ENCODE measurements at regions not wholly inside any gene's neighbourhood (a gene's known extent, or its start where the extent isn't known, plus 50 kb on each side); places are given as distances from the start of the nearest gene placed in this dataset.
"Not testable (repeated sequence)": the region's sequence is repeated elsewhere in the genome, so short reads cannot be mapped to it uniquely, and the experiment has no call there.

DNA sequence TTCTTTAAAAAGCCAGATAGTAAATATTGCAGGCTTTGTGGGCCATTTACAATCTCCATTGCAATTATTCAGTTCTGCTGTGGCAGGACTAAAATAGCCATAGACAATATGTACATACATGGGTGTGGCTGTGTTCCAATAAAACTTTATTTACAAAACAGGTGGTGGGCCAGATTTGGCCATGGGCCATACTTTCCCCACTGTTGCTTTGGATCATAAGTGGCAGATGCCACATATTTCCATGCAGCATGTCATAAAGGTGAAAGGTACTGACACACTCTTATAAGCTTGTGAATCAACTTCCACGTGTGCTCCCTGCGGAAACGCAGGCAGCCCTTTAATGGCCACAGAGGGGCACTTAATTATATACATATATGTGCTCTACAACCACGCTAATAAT is 244.4 kb upstream of the FOXN3 start:
- no peak overlapping the region for H3K4me3 ChIP-seq (ENCODE audit: control insufficient read depth, low read depth, low read length)
- no peak for DNase-seq (ENCODE audit: low read depth)
- TF ChIP-seq, protein P1, sequence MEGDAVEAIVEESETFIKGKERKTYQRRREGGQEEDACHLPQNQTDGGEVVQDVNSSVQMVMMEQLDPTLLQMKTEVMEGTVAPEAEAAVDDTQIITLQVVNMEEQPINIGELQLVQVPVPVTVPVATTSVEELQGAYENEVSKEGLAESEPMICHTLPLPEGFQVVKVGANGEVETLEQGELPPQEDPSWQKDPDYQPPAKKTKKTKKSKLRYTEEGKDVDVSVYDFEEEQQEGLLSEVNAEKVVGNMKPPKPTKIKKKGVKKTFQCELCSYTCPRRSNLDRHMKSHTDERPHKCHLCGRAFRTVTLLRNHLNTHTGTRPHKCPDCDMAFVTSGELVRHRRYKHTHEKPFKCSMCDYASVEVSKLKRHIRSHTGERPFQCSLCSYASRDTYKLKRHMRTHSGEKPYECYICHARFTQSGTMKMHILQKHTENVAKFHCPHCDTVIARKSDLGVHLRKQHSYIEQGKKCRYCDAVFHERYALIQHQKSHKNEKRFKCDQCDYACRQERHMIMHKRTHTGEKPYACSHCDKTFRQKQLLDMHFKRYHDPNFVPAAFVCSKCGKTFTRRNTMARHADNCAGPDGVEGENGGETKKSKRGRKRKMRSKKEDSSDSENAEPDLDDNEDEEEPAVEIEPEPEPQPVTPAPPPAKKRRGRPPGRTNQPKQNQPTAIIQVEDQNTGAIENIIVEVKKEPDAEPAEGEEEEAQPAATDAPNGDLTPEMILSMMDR (conservative IDR thresholded peaks at IDR 0.05; ENCODE audit: control insufficient read depth, insufficient read depth, low read depth, low read length) = no peak

DNA sequence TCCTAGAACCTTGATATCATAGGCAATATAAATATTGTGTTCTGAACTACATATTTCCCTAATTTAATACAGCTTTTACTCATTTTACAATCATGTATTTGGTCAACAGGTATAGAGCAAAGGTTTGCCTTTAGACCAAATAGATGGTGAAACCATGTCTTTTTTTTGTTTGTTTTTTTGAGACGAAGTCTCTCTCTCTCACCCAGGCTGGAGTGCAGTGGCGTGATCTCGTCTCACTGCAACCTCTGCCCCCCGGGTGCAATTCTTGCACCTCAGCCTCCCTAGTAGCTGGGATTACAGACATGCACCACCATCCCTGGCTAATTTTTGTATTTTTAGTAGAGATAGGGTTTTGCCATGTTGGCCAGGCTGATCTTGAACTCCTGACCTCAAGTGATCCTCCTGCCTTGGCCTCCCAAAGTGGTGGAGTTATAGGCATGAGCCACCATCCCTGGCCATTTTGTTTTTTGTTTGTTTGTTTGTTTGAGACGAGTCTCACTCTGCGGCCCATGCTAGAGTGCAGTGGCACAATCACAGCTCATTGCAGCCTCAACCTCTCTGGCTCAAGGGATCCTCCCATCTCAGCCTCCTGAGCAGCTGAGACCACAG is 243.7 kb upstream of the FOXN3 start:
- H3K4me3 ChIP-seq (ENCODE audit: control insufficient read depth, low read depth, low read length); DNase-seq (ENCODE audit: low read depth): not testable (repeated sequence)

DNA sequence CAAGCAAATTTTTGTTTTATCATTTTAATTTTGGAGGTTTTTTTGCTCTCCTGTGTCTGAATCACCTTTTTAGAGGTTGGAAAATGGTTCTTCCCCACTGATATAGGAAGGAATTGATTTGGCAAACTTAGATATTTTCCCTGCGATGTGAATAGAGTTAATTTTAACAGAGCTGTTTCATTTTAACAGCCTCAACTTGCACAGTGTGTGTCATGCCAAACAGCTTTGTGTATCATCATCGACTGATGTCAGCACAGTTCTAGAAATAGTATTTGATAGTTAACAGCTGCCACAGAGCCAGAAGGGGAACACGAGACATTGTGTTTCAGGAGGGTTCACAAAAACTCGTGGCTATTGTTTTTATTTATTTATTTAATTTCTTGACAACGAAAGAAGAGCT is 243.1 kb upstream of the FOXN3 start:
- TF ChIP-seq, protein P1 (conservative IDR thresholded peaks at IDR 0.05; ENCODE audit: control insufficient read depth, insufficient read depth, low read depth, low read length) = no peak
- no peak overlapping the region for H3K4me3 ChIP-seq (ENCODE audit: control insufficient read depth, low read depth, low read length)
- peak; percentile 86 for DNase-seq (ENCODE audit: low read depth)

DNA sequence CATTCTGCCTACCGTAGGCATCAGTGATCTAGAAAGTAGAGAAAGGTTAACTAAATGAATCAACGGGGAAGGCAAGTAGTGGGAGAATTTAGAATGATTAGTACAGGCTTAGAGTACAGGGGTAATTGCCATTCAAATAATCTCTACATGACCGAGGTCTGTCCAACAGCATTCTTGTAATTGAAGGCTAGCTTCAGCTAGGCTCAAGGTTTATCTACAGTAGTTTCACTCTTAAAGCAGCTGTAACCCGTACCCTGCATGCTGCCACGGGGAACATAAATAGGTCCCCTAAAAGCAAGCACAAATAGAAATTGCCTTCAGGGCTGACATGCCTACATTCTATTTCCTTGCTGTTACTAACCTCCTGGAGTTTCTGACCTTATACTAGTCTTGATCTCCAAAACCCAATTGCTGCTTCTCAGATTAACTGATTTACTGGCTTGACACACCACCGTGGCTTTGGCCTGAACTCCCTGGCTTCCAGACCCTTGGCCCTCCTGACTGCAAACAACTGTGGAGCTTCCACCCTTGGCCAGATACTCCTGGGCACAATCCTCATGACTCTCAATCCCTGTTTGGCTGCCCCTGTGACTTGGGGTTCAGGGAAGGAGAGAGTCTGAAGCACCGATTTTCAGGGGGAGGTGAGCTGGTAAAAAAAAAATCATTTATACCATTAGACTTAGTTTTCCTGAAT is 242.1 kb upstream of the FOXN3 start:
- TF ChIP-seq, protein P1 (conservative IDR thresholded peaks at IDR 0.05; ENCODE audit: control insufficient read depth, insufficient read depth, low read depth, low read length) = no peak
- no peak overlapping the region for H3K4me3 ChIP-seq (ENCODE audit: control insufficient read depth, low read depth, low read length)
- no peak for DNase-seq (ENCODE audit: low read depth)

DNA sequence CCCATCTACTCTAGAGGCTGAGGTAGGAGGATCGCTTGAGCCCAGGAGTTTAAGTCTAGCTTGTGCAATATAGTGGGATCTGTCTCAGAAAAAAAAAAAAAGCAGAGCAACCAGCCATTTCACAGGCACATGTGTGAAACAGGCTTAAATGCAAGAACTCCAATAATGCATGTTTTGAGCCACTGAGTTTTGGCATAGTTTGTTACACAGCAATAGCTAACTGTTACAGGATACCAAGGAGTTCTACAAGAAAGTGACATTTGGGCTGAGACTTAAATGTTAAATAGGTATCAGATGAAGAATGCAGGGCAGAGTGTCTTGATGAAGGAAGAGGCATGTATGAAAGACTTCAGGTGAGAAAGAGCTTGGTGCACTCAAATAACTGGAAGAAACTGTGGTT is 240.0 kb upstream of the FOXN3 start:
- no peak for DNase-seq (ENCODE audit: low read depth)
- H3K4me3 ChIP-seq (ENCODE audit: control insufficient read depth, low read depth, low read length) = no peak overlapping the region
- TF ChIP-seq, protein P1 (conservative IDR thresholded peaks at IDR 0.05; ENCODE audit: control insufficient read depth, insufficient read depth, low read depth, low read length) = no peak

DNA sequence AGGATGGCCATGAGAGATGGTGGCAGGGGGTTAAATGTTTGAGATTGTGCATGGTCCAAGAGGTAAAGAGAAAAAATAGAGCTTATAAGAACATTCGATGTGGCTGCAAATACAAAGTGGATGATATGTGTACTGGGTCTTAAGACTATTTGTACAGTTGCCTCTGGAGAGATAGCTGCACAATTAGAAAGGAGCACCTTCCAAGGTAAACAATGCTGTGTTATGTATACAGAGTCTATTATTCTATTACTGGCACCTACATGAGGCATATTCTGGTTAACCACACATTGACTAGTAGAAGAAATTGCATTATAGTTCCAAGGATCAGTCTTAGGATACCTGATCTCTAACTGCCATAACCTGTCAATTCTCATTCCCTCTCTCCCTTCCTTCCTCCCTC is 238.0 kb upstream of the FOXN3 start:
- TF ChIP-seq, protein P1 (conservative IDR thresholded peaks at IDR 0.05; ENCODE audit: control insufficient read depth, insufficient read depth, low read depth, low read length) = no peak

DNA sequence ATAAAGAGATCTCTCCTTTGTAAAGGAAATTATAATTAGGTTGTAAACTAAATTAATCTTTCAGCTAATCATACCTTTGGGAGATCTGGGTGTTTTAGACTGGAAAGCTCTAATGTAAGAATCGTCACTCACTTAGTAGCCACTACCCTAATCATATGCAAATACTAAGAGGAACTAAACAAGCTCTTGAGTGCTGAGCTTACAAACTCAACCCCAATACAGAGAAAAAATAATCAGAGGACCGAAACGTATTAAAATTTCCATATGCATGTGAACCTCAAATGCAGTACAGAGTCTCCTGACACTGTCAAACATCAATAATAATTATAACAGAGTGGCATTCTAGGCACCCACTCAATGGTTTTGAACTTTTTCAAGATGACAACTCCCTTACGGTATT is 235.3 kb upstream of the FOXN3 start:
- no peak overlapping the region for H3K4me3 ChIP-seq (ENCODE audit: control insufficient read depth, low read depth, low read length)
- DNase-seq (ENCODE audit: low read depth) = no peak
- TF ChIP-seq, protein P1 (conservative IDR thresholded peaks at IDR 0.05; ENCODE audit: control insufficient read depth, insufficient read depth, low read depth, low read length) = no peak

More for the DNA sequence above, 238.0 kb upstream of the FOXN3 start:
- no peak overlapping the region for H3K4me3 ChIP-seq (ENCODE audit: control insufficient read depth, low read depth, low read length)
- no peak for DNase-seq (ENCODE audit: low read depth)

All from fibroblast of mammary gland (primary cell).